ENCODE measurements at regions not wholly inside any gene's neighbourhood (a gene's known extent, or its start where the extent isn't known, plus 50 kb on each side); places are given as distances from the start of the nearest gene placed in this dataset.

DNA sequence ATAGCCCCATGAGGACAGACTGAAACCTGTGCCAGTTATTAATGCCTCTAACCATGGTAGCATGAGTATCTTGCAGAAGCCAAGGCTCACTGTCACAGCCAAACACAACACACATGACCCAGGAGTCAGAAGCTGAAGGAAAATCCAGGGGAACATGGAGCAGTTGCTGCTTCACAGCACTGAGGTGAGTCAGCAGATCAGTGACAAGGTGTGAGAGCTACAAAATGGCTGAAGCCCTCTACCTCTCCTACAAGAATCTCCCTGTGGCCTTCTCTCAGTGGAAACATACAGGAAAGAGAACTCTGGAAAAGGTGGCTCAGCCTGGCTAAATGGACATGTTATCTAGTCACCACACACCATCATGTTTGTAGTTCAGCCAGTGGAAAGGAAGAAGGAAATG lies 93.5 kb downstream of the NAB1 start:
- no peak for ATAC-seq
- intact Hi-C loops (cut with DNase I): no loop called here

GRCh38 chr2:190744041-190744440 lies 95.2 kb downstream of the NAB1 start:
- WGBS, 4 donors: 66 to 69% (median 67%) methylated on average over 2 of the region's 2 CpGs
- Histone ChIP-seq H3K36me3 (no peaks in the 10 kb centered on the region), H3K4me1 (peaks cover 0 to 11% (median 3%) of the 10 kb centered on the region in 12 donors), H3K27me3 (no peaks in the 10 kb centered on the region), H3K9me3 (peaks cover 0 to 3% (median 0%) of the 10 kb centered on the region in 12 donors), H3K27ac (no peak overlapping the region), H3K4me3 (no peak overlapping the region)
- TF ChIP-seq, protein P1, sequence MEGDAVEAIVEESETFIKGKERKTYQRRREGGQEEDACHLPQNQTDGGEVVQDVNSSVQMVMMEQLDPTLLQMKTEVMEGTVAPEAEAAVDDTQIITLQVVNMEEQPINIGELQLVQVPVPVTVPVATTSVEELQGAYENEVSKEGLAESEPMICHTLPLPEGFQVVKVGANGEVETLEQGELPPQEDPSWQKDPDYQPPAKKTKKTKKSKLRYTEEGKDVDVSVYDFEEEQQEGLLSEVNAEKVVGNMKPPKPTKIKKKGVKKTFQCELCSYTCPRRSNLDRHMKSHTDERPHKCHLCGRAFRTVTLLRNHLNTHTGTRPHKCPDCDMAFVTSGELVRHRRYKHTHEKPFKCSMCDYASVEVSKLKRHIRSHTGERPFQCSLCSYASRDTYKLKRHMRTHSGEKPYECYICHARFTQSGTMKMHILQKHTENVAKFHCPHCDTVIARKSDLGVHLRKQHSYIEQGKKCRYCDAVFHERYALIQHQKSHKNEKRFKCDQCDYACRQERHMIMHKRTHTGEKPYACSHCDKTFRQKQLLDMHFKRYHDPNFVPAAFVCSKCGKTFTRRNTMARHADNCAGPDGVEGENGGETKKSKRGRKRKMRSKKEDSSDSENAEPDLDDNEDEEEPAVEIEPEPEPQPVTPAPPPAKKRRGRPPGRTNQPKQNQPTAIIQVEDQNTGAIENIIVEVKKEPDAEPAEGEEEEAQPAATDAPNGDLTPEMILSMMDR (IDR thresholded peaks at IDR 0.05): no peak
- ATAC-seq (no peak), DNase-seq (no peak)
- intact Hi-C loops (cut with DNase I): no loop called here

More for the DNA sequence above, 93.5 kb downstream of the NAB1 start:
- Histone ChIP-seq H3K27me3 (no peaks in the 10 kb centered on the region), H3K4me3 (no peak overlapping the region), H3K9me3 (peaks cover 0 to 3% (median 0%) of the 10 kb centered on the region in 12 donors), H3K4me1 (peaks cover 0 to 10% (median 2%) of the 10 kb centered on the region in 12 donors), H3K27ac (no peak overlapping the region), H3K36me3 (no peaks in the 10 kb centered on the region)
- TF ChIP-seq, protein P1 (IDR thresholded peaks at IDR 0.05): no peak
- TF ChIP-seq POLR2A (IDR thresholded peaks at IDR 0.05): no peak
- DNase-seq: no peak

- Histone ChIP-seq H3K27me3 (no peaks in the 10 kb centered on the region), H3K4me3 (no peak overlapping the region), H3K9me3 (peaks cover 0 to 3% (median 0%) of the 10 kb centered on the region in 12 donors), H3K27ac (no peak overlapping the region), H3K36me3 (no peaks in the 10 kb centered on the region), H3K4me1 (peaks cover 0 to 11% (median 3%) of the 10 kb centered on the region in 12 donors)
- intact Hi-C loops (cut with DNase I): no loop called here
- 24 to 31% (median 29%) methylated on average over 3 of the region's 3 CpGs for WGBS, 4 donors
- TF ChIP-seq, protein P1 (IDR thresholded peaks at IDR 0.05): no peak
- TF ChIP-seq POLR2A (IDR thresholded peaks at IDR 0.05): no peak
- no peak for DNase-seq
- no peak for ATAC-seq
Observed at GRCh38 chr2:190746971-190747761, 98.3 kb downstream of the NAB1 start.

DNA sequence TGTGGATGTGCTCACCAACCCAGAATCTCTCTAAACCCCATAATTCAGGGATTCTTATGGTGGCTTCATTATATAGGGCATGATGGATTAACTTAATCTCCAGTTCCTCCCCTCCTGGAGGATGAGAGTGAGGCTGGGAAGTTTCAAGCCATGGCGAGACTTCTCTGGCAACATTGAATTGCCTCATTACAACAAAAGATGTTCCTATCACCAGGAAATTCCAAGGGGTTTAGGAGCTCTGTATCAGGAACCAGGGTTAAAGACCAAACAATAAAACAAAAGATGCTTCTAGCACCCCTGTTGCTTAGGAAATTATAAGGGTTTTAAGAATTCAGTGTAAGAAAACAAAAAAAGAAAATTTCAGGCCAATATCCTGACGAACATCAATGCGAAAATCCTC lies 100.1 kb downstream of the NAB1 start:
- Histone ChIP-seq H3K4me3 (no peak overlapping the region), H3K36me3 (no peaks in the 10 kb centered on the region), H3K27me3 (no peaks in the 10 kb centered on the region), H3K4me1 (peaks cover 0 to 11% (median 3%) of the 10 kb centered on the region in 12 donors), H3K9me3 (peaks cover 0 to 9% (median 0%) of the 10 kb centered on the region in 12 donors), H3K27ac (no peak overlapping the region)
- ATAC-seq (no peak), DNase-seq (no peak)
- WGBS, 4 donors: 90 to 95% (median 91%) methylated on average over 3 of the region's 3 CpGs
- TF ChIP-seq, protein P1 (IDR thresholded peaks at IDR 0.05): no peak
- no peak for TF ChIP-seq POLR2A (IDR thresholded peaks at IDR 0.05)
- intact Hi-C loops (cut with DNase I): no loop called here
